ENCODE measurements at regions not wholly inside any gene's neighbourhood (a gene's known extent, or its start where the extent isn't known, plus 50 kb on each side); places are given as distances from the start of the nearest gene placed in this dataset.

DNA sequence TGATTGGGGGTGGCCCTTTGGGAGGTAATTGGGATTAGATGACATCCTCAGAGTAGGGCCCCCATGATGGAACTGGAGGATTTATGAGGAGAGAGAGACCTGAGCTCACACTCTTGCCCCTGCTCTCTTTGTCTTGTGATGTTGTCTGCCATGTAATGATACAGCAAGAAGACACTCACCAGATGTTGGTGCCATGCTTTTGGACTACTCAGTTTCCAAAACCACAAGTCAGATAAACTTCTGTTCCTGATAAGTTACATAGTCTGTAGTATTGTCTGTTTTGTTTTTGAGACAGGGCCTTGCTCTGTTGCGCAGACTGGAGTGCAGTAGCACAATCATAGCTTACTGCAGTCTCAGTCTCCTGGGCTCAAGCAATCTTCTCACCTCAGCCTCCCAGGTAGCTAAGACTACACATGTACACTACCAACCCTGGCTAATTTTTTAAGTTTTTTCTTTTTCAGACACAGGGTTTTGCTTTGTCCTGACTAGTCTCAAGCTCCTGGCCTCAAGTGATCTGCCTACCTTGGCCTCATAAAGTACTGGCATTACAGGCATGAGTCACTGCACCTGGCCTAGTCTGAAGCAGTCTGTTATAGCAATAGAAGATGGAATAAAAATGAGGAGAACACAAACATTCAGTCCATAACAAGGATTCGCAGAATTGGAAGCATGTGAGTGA is 115.0 kb upstream of the GALNT2 start:
- intact Hi-C loops (cut with micrococcal nuclease; ENCODE audit: unreplicated experiment) = no loop called here
- H3K4me3 Mint-ChIP-seq (ENCODE audit: low read depth, unreplicated experiment) = no peak overlapping the region
- H3K27ac Mint-ChIP-seq (ENCODE audit: unreplicated experiment) = no peak overlapping the region
- H3K27me3 Mint-ChIP-seq (ENCODE audit: unreplicated experiment) = peaks cover 58% of the 10 kb centered on the region
- TF ChIP-seq, protein P1, sequence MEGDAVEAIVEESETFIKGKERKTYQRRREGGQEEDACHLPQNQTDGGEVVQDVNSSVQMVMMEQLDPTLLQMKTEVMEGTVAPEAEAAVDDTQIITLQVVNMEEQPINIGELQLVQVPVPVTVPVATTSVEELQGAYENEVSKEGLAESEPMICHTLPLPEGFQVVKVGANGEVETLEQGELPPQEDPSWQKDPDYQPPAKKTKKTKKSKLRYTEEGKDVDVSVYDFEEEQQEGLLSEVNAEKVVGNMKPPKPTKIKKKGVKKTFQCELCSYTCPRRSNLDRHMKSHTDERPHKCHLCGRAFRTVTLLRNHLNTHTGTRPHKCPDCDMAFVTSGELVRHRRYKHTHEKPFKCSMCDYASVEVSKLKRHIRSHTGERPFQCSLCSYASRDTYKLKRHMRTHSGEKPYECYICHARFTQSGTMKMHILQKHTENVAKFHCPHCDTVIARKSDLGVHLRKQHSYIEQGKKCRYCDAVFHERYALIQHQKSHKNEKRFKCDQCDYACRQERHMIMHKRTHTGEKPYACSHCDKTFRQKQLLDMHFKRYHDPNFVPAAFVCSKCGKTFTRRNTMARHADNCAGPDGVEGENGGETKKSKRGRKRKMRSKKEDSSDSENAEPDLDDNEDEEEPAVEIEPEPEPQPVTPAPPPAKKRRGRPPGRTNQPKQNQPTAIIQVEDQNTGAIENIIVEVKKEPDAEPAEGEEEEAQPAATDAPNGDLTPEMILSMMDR (IDR thresholded peaks at IDR 0.05; ENCODE audit: unreplicated experiment) = no peak
- BruUV-seq (replicated peaks) = no TSS peak
- CTCF ChIA-PET = no interaction called here
- no peaks in the 10 kb centered on the region for H3K9me3 Mint-ChIP-seq (ENCODE audit: low read depth, unreplicated experiment)
- no peaks in the 10 kb centered on the region for H3K36me3 Mint-ChIP-seq (ENCODE audit: insufficient read depth, unreplicated experiment)
- no peak for DNase-seq
- H3K4me1 Mint-ChIP-seq (ENCODE audit: low read depth, unreplicated experiment) = no peaks in the 10 kb centered on the region

DNA sequence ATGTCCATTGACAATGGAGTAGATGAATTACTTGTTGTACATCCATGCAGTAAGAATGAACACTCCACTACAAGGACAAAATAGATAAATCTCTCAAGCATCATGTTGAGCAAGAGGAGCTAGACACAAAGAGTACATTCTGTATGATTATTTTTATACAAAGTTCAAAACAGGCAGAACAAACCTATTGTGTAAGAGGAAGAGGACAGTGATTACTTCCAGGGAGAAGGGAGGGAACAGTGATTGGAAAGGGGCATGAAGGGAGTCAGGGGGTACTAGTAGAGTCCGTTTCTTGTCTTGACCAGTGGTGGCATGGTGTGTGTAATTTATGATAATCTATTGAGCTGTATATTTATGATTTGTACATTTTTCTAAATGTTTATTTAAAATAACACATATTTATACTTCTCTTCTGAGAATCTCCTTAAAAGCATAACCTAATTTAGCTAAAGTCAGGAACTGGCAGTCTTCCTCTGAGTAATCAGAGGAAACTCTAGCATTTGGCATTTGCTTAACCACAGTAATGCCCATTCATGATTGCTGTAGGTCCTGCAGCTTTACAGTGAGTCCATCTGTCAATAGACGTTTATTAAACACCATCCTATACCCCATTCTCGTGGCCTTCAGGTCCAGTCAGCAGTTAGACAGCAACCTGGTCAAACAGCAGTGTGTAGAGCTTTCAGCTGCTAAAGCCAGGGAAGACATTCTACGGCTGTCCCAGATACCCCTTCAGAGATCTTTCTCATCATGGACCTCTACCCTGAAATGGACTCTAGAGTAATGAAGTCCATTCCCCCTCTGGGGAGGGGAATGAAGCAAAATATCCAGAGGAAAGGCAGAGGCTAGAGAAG is 114.1 kb upstream of the GALNT2 start:
- peaks cover 67% of the 10 kb centered on the region for H3K27me3 Mint-ChIP-seq (ENCODE audit: unreplicated experiment)
- peaks cover 4% of the 10 kb centered on the region for H3K9me3 Mint-ChIP-seq (ENCODE audit: low read depth, unreplicated experiment)
- CTCF ChIA-PET = no interaction called here
- TF ChIP-seq, protein P1 (IDR thresholded peaks at IDR 0.05; ENCODE audit: unreplicated experiment) = no peak
- no peak for DNase-seq
- no peaks in the 10 kb centered on the region for H3K36me3 Mint-ChIP-seq (ENCODE audit: insufficient read depth, unreplicated experiment)
- intact Hi-C loops (cut with micrococcal nuclease; ENCODE audit: unreplicated experiment) = no loop called here
- BruUV-seq (replicated peaks) = no TSS peak
- no peaks in the 10 kb centered on the region for H3K4me1 Mint-ChIP-seq (ENCODE audit: low read depth, unreplicated experiment)
- no peak overlapping the region for H3K4me3 Mint-ChIP-seq (ENCODE audit: low read depth, unreplicated experiment)
- H3K27ac Mint-ChIP-seq (ENCODE audit: unreplicated experiment) = no peak overlapping the region

DNA sequence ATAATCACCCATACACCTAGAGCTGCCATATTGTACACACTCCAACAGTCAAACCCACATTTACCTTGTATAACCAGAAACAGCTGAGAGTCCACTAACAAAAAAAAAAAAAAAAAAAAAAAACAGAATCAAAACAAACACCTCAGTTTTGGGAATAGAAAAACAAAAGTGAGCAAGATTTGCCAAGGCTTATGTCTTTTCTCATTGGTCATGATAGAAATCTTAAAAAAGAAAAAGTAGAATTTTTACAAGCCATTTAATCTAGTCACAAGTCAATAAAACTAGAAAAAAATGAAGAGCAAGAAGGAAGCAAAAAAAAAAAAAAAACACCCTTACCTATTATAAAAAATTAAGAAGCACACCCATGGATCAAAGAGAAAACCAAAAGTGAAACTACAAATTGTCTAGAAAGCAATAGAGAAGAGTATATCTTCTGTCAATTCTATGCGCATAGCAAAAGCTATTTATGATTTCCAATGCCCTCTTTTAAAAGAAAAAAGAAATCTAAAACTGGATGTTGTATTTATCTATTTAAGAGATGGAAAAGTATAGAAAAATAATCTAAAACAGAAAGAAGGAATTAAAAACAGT is 113.2 kb upstream of the GALNT2 start:
- H3K27me3 Mint-ChIP-seq (ENCODE audit: unreplicated experiment) = peaks cover 72% of the 10 kb centered on the region
- H3K9me3 Mint-ChIP-seq (ENCODE audit: low read depth, unreplicated experiment) = peaks cover 4% of the 10 kb centered on the region
- no peak for DNase-seq
- TF ChIP-seq, protein P1 (IDR thresholded peaks at IDR 0.05; ENCODE audit: unreplicated experiment) = no peak
- no peaks in the 10 kb centered on the region for H3K36me3 Mint-ChIP-seq (ENCODE audit: insufficient read depth, unreplicated experiment)
- no peak overlapping the region for H3K27ac Mint-ChIP-seq (ENCODE audit: unreplicated experiment)
- no TSS peak for BruUV-seq (replicated peaks)
- intact Hi-C loops (cut with micrococcal nuclease; ENCODE audit: unreplicated experiment) = no loop called here
- H3K4me3 Mint-ChIP-seq (ENCODE audit: low read depth, unreplicated experiment) = no peak overlapping the region
- H3K4me1 Mint-ChIP-seq (ENCODE audit: low read depth, unreplicated experiment) = no peaks in the 10 kb centered on the region
- CTCF ChIA-PET = interaction anchor here (0.6 kb wide), 1 partner anchor 202 kb away, joined by 3 read pairs; no protein-coding TSS in a partner anchor

DNA sequence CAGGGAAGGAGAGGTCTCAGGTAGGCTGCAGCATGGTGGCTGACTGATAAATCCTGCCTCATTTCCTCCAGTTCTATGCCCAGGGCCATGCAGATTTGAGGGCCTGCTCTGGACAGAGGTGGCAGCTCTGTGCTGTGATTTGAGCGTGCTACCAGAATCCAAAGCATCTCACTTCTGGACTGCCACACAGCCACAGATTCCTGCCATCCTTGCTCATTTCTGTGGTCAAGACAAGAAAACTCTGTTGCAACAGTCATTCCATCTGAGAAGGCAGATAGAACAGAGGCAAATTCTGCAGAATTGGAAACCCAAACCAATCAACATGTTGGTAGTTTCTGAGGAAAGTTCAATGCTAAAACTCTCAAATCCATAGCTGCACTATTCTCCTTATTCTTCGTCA is 102.8 kb upstream of the GALNT2 start:
- Mint-ChIP-seq H3K27ac (ENCODE audit: unreplicated experiment) (no peak overlapping the region), H3K27me3 (ENCODE audit: unreplicated experiment) (peaks cover 64% of the 10 kb centered on the region), H3K4me1 (ENCODE audit: low read depth, unreplicated experiment) (no peaks in the 10 kb centered on the region), H3K36me3 (ENCODE audit: insufficient read depth, unreplicated experiment) (no peaks in the 10 kb centered on the region), H3K9me3 (ENCODE audit: low read depth, unreplicated experiment) (peaks cover 3% of the 10 kb centered on the region), H3K4me3 (ENCODE audit: low read depth, unreplicated experiment) (no peak overlapping the region)
- CTCF ChIA-PET = no interaction called here
- no peak for DNase-seq
- intact Hi-C loops (cut with micrococcal nuclease; ENCODE audit: unreplicated experiment) = no loop called here
- no TSS peak for BruUV-seq (replicated peaks)
- TF ChIP-seq, protein P1 (IDR thresholded peaks at IDR 0.05; ENCODE audit: unreplicated experiment) = no peak

Measured in Calu3 (cell line).